Hepatocyte (in vitro differentiated cells): ENCODE measurements at regions not wholly inside any gene's neighbourhood (a gene's known extent, or its start where the extent isn't known, plus 50 kb on each side); places are given as distances from the start of the nearest gene placed in this dataset.

Experiments
- EZH2 ChIP-seq: fragments of 200-600 bp; sonication (generic); IDR thresholded peaks from 2 replicates; pipeline ENCODE4 v1.6.1; 2016; ENCODE audit warnings: antibody characterized with exemption, mild to moderate bottlenecking, borderline replicate concordance
- EZH2phosphoT487 ChIP-seq: fragments of 200-600 bp; sonication (generic); IDR thresholded peaks from one replicate; pipeline ENCODE4 v1.6.1; 2018; ENCODE audit warnings: antibody characterized with exemption, mild to moderate bottlenecking, low read depth, moderate library complexity; ENCODE audit not compliant: unreplicated experiment, severe bottlenecking
- TF ChIP-seq, protein P1 (sequence below): fragments of 200-600 bp; sonication (generic); IDR thresholded peaks from 2 replicates; pipeline ENCODE4 v1.5.1; 2016; ENCODE audit warnings: antibody characterized with exemption, mild to moderate bottlenecking; ENCODE audit not compliant: poor library complexity

DNA sequence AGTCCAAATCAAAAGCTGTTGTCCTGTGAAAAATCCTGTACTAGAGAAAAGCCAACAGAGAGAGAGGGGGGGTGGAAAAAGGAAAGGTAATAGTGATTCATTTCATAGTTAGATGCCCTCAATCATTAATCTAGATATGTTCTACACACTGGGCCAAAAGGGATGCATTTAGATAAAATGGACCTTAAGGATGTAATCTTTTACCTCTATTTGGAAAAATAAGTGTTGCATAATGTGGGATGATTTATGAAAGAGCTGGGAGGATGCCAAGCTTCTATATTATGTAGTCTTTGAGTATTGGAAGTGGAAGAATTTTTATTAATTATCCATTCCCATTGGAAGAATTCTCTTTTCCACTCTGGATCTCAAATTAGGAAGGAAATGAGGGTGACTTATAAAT, 480.5 kb upstream of the ZEB2 start:
- TF ChIP-seq, protein P1, sequence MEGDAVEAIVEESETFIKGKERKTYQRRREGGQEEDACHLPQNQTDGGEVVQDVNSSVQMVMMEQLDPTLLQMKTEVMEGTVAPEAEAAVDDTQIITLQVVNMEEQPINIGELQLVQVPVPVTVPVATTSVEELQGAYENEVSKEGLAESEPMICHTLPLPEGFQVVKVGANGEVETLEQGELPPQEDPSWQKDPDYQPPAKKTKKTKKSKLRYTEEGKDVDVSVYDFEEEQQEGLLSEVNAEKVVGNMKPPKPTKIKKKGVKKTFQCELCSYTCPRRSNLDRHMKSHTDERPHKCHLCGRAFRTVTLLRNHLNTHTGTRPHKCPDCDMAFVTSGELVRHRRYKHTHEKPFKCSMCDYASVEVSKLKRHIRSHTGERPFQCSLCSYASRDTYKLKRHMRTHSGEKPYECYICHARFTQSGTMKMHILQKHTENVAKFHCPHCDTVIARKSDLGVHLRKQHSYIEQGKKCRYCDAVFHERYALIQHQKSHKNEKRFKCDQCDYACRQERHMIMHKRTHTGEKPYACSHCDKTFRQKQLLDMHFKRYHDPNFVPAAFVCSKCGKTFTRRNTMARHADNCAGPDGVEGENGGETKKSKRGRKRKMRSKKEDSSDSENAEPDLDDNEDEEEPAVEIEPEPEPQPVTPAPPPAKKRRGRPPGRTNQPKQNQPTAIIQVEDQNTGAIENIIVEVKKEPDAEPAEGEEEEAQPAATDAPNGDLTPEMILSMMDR, result no peak
- TF ChIP-seq EZH2 (no peak), EZH2phosphoT487 (no peak)
